NT2/D1 (cell line): ENCODE measurements at regions not wholly inside any gene's neighbourhood (a gene's known extent, or its start where the extent isn't known, plus 50 kb on each side); places are given as distances from the start of the nearest gene placed in this dataset.

Experiments used
- DNase-seq: peaks from one replicate; pipeline ENCODE4 v3.0.0-alpha.2; 2011; ENCODE audit warnings: low read depth, low spot score
- H3K27me3 ChIP-seq: 2 replicates; pipeline ENCODE4 v1.6.0; 2011; ENCODE audit warnings: mild to moderate bottlenecking; ENCODE audit not compliant: insufficient read length, insufficient read depth
- H3K36me3 ChIP-seq: 2 replicates; pipeline ENCODE4 v1.6.1; 2011; ENCODE audit warnings: mild to moderate bottlenecking, low read length, mixed read lengths; ENCODE audit not compliant: insufficient read depth, insufficient read length
- H3K4me1 ChIP-seq: 2 replicates; pipeline ENCODE4 v1.5.1; 2011; ENCODE audit not compliant: insufficient read depth, insufficient read length
- H3K4me3 ChIP-seq: 2 replicates; pipeline ENCODE4 v1.5.1; 2011; ENCODE audit warnings: low read depth; ENCODE audit not compliant: insufficient read length
- H3K9ac ChIP-seq: 2 replicates; pipeline ENCODE4 v1.6.0; 2011; ENCODE audit warnings: low read depth; ENCODE audit not compliant: insufficient read length
- H3K9me3 ChIP-seq: 2 replicates; pipeline ENCODE4 v1.5.1; 2011; ENCODE audit warnings: mild to moderate bottlenecking, low read length; ENCODE audit not compliant: insufficient read depth
- SUZ12 ChIP-seq: IDR thresholded peaks from 2 replicates; pipeline ENCODE4 v1.6.1; 2011; ENCODE audit not compliant: insufficient read length, insufficient read depth; ENCODE audit errors: extremely low read depth
- YY1 ChIP-seq: IDR thresholded peaks from 2 replicates; pipeline ENCODE4 v1.6.1; 2011; ENCODE audit not compliant: insufficient read length, insufficient read depth
- ZNF274 ChIP-seq: IDR thresholded peaks from 2 replicates; pipeline ENCODE4 v1.6.1; 2011; ENCODE audit warnings: mild to moderate bottlenecking, low read depth, low read length

GRCh38 chr12:30437044-30437443 is 258.6 kb downstream of the IPO8 start:
- TF ChIP-seq YY1 (no peak), SUZ12 (no peak), ZNF274 (no peak)
- Histone ChIP-seq H3K4me1 (no peaks in the 10 kb centered on the region), H3K9ac (no peak overlapping the region), H3K4me3 (no peak overlapping the region), H3K27me3 (no peaks in the 10 kb centered on the region), H3K36me3 (no peaks in the 10 kb centered on the region), H3K9me3 (no peaks in the 10 kb centered on the region)
- DNase-seq = no peak

DNA sequence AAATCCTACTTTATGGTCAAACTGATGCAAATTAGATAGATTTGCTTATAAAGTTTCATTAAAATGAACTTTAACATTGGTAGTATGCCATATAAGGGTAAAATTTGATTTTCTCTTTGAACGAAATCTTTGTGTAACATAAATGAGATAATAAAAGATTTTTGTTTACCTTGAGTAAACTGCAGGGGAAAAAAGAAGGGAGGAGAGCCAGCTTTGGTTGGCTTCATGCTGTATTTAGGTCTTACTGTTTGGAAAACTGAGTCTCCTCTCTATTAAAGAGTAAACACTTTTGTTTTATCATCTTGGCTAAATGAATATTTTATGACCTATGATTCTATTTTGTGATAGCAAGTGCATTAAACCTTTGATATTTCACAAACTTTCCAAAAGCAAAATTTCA is 267.6 kb downstream of the IPO8 start:
- Histone ChIP-seq H3K9ac (no peak overlapping the region), H3K9me3 (peaks cover 39% of the 10 kb centered on the region), H3K4me1 (no peaks in the 10 kb centered on the region), H3K27me3 (no peaks in the 10 kb centered on the region), H3K36me3 (no peaks in the 10 kb centered on the region), H3K4me3 (no peak overlapping the region)
- no peak for DNase-seq
- TF ChIP-seq ZNF274 (no peak), YY1 (no peak), SUZ12 (no peak)

DNA sequence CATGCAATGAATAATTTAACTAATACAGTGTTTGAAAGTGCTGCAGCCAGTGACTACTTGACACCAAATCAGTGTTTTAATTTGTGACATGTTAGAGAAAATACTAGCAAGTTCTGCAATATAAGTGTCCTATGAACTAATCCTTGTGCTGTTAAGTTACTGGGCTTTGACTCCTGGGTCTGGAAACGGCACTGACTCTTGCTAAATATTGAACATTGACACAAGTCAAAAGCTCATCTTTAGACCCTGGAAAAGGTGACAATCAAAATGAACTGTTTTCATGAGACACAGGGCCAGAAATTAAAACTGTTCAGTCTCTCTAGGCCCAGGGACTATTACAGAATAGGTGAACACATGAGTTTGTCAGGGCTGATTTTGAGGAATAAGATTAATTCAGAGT is 268.1 kb downstream of the IPO8 start:
- TF ChIP-seq ZNF274 = no peak
- TF ChIP-seq YY1 = no peak
- no peak for TF ChIP-seq SUZ12
- peaks cover 41% of the 10 kb centered on the region for H3K9me3 ChIP-seq
- DNase-seq = no peak

DNA sequence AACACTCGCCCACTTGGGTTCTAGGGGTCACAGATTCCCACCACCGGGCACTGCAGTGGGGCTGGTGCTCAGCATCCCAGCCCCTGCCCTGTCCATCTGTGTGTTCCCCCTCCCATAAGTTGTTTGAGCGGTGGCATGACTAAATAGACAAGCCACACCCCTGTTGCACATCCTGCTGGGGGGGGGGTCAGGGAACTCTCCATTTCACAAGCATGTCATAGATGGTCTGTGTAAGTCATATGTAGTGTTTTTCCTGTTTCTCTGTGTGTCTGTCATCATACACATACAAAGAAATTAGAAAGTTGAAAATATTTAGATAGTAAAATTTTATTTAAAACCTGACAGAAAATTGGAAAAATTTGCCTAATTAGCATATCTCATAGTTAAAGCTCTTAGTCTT is 270.2 kb downstream of the IPO8 start:
- Histone ChIP-seq H3K4me1 (no peaks in the 10 kb centered on the region), H3K9ac (no peak overlapping the region), H3K27me3 (no peaks in the 10 kb centered on the region), H3K36me3 (no peaks in the 10 kb centered on the region), H3K9me3 (peaks cover 41% of the 10 kb centered on the region), H3K4me3 (no peak overlapping the region)
- no peak for TF ChIP-seq ZNF274
- no peak for TF ChIP-seq SUZ12
- TF ChIP-seq YY1 = no peak
- DNase-seq = no peak

More for the DNA sequence above, 268.1 kb downstream of the IPO8 start:
- Histone ChIP-seq H3K36me3 (no peaks in the 10 kb centered on the region), H3K4me3 (no peak overlapping the region), H3K4me1 (no peaks in the 10 kb centered on the region), H3K9ac (no peak overlapping the region), H3K27me3 (no peaks in the 10 kb centered on the region)

DNA sequence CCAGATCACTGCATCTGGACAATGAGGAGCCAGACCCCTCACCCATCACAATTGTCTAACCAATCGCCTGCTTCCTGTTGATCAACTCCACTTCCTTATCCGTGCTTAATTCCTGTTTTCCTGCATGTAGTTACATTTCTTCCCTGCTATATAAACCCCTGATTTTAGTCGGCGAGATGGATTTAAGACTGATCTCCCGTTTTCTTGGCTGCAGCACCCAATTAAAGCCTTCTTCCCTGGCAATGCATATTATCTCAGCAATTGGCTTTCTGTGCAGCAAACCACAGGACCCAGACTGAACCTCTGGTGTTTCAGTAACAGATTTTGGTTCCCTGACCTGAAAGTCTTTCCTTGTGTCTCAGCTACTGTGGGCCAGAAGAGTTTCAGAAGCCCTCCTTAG is 272.3 kb downstream of the IPO8 start:
- no peak overlapping the region for H3K4me3 ChIP-seq
- no peak for DNase-seq
- H3K9me3 ChIP-seq = peaks cover 41% of the 10 kb centered on the region
- no peaks in the 10 kb centered on the region for H3K36me3 ChIP-seq
- no peaks in the 10 kb centered on the region for H3K4me1 ChIP-seq
- no peaks in the 10 kb centered on the region for H3K27me3 ChIP-seq
- no peak for TF ChIP-seq ZNF274
- no peak for TF ChIP-seq SUZ12
- TF ChIP-seq YY1 = no peak
- no peak overlapping the region for H3K9ac ChIP-seq

DNA sequence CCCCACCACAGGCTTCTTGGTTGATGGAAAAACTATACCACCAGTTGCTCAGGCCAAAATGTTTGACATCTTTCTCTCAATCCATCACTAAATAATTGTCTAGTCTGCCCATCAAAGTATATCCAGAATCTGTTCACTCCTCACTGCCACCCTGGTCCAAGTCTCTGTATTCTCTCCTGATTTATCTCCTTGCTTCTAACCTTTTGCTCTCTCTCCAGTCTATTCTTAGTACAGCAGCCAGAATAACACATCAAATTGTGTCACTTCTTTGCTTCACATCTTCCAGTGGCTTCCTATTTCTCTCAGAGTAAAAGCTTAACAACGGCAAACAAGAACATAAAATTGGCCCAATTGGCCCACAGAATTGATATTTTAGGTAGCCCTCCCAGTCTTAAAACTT is 272.8 kb downstream of the IPO8 start:
- H3K4me1 ChIP-seq = no peaks in the 10 kb centered on the region
- no peaks in the 10 kb centered on the region for H3K36me3 ChIP-seq
- H3K4me3 ChIP-seq = no peak overlapping the region
- H3K9ac ChIP-seq = no peak overlapping the region
- TF ChIP-seq ZNF274 = no peak
- no peak for TF ChIP-seq SUZ12
- TF ChIP-seq YY1 = no peak
- no peaks in the 10 kb centered on the region for H3K27me3 ChIP-seq
- peaks cover 41% of the 10 kb centered on the region for H3K9me3 ChIP-seq
- DNase-seq = no peak

- no peak overlapping the region for H3K4me3 ChIP-seq
- TF ChIP-seq SUZ12 (no peak), ZNF274 (no peak), YY1 (no peak)
- H3K9me3 ChIP-seq = peaks cover 26% of the 10 kb centered on the region
- H3K27me3 ChIP-seq = no peaks in the 10 kb centered on the region
- no peak overlapping the region for H3K9ac ChIP-seq
- no peaks in the 10 kb centered on the region for H3K36me3 ChIP-seq
- H3K4me1 ChIP-seq = no peaks in the 10 kb centered on the region
- no peak for DNase-seq
Observed at GRCh38 chr12:30420561-30420960, 275.1 kb downstream of the IPO8 start.

- no peak overlapping the region for H3K4me3 ChIP-seq
- H3K9me3 ChIP-seq = no peaks in the 10 kb centered on the region
- H3K36me3 ChIP-seq = no peaks in the 10 kb centered on the region
- no peak overlapping the region for H3K9ac ChIP-seq
- no peak for DNase-seq
- no peak for TF ChIP-seq SUZ12
- no peaks in the 10 kb centered on the region for H3K27me3 ChIP-seq
- H3K4me1 ChIP-seq = no peaks in the 10 kb centered on the region
Observed at GRCh38 chr12:30417697-30418231, 277.9 kb downstream of the IPO8 start.
